HG02970 (cell line): ENCODE measurements at regions not wholly inside any gene's neighbourhood (a gene's known extent, or its start where the extent isn't known, plus 50 kb on each side); places are given as distances from the start of the nearest gene placed in this dataset.

Experiments used
- ATAC-seq: cut with Tn5 transposase; IDR thresholded peaks from one replicate; pipeline ENCODE4 v1.9.1; 2021; ENCODE audit warnings: mild to moderate bottlenecking, moderate library complexity, moderate number of reproducible peaks; ENCODE audit not compliant: unreplicated experiment, low FRiP score

GRCh38 chr3:124679048-124679638 is 51.1 kb upstream of the UMPS start:
- no peak for ATAC-seq
